GM20000 (cell line): ENCODE measurements at regions not wholly inside any gene's neighbourhood (a gene's known extent, or its start where the extent isn't known, plus 50 kb on each side); places are given as distances from the start of the nearest gene placed in this dataset.

Experiments used
- DNase-seq: peaks from one replicate; pipeline ENCODE4 v3.0.0; 2012; ENCODE audit warnings: low spot score
- TF ChIP-seq, protein P1 (sequence below): IDR thresholded peaks from 2 replicates; pipeline ENCODE4 v1.5.1; 2012; ENCODE audit warnings: mild to moderate bottlenecking, control low read depth; ENCODE audit errors: extremely low read depth, missing control alignments

DNA sequence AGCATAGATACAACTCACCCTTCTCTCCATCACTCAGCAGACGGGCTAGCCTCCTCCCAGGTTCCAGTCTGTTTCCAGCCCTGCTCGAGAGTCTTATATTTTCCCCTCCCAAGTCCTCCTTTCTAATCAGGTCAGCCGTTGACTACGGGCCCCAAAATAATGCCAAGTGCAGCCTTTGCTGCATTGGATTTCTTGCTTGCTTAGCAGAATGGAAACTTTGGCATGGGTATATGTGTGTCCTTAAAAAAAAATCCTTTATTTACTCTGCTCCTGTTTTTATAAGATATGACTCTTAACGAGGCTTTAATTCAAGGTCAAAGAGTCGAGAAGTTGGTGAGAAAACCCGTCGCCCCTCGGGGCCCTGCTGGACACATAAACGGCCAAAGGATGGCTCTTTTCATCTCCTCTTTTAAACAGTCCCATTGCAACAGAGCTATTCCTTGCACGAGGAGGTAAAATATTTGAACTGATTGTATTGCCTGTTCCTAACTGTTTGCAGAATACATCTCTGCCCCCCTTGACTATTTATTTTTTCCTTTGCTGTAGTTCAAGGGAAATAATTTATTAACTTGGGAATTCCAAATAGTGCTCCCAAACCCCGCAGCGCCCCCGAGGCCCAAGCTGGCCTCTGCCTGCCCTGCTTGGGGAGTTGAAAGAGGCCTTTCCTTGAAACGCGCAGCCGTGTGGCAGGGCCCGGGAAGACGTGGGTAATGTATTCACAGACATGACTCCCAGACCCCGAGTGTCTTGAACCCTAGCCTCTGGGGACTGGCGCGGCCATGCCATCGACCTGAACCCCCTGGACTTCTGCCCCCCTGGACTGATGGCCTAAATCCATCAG, 156.5 kb upstream of the MYL2 start:
- TF ChIP-seq, protein P1, sequence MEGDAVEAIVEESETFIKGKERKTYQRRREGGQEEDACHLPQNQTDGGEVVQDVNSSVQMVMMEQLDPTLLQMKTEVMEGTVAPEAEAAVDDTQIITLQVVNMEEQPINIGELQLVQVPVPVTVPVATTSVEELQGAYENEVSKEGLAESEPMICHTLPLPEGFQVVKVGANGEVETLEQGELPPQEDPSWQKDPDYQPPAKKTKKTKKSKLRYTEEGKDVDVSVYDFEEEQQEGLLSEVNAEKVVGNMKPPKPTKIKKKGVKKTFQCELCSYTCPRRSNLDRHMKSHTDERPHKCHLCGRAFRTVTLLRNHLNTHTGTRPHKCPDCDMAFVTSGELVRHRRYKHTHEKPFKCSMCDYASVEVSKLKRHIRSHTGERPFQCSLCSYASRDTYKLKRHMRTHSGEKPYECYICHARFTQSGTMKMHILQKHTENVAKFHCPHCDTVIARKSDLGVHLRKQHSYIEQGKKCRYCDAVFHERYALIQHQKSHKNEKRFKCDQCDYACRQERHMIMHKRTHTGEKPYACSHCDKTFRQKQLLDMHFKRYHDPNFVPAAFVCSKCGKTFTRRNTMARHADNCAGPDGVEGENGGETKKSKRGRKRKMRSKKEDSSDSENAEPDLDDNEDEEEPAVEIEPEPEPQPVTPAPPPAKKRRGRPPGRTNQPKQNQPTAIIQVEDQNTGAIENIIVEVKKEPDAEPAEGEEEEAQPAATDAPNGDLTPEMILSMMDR = no peak

DNA sequence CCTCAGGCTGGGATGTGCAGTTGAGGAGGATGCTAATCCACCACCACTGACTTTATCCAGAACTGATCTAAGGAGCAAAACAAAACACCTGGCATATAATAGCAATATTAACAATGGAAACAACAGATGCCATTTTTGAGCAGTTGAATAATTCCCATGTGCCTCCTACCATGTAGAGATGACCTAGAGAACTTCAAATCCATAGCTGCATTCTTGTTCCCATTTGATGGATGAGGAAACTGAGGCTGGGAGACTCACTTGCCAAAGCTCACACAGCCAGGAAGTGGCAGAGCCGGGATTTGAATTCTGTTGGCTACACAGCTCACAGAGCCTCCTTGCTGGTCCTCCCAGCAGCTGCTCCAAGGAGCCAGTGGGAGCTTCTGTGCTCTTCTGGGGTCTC, 155.8 kb upstream of the MYL2 start:
- TF ChIP-seq, protein P1 = no peak
- DNase-seq = no peak

More for the DNA sequence above, 156.5 kb upstream of the MYL2 start:
- DNase-seq = no peak

DNA sequence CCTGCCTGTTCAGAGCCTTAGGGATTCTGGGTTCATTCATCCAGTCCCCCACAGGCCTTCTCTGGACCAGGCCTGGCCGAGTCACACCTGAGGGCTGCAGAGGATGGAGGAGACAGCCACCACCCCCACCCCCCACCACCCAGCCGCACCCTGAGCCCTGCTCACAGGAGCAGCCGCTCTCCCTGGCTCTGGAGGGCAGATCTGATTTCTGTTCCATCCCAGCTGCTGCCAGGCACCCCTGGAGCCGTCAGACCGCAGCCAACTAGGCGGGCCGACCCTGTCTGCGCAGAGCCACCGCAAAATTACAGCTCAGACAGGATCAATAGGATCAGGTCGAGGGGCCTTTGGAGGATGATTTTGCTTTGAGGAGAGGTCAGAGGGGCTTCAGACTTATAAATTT, 154.6 kb upstream of the MYL2 start:
- TF ChIP-seq, protein P1 = no peak
- DNase-seq = no peak

DNA sequence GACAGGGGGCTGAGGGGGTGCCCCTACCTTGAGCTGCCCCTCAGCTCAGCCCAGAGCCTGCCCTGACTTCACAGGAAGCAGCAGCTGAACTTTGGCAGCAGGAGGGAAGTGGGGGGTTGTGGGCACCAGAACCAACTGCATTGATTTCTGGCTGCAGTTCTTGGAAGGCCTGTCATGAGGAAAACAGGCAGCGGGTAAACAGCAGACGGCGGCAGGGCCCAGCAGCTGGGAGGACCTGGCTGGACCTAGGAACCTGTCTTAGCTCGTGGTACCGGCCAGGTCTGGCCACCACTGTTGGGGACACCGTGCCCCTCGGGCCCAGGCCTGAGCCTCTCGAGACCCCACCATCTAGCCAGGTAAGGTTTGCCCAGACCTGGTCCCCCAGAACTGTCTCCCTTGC, 154.2 kb upstream of the MYL2 start:
- TF ChIP-seq, protein P1 = no peak
- no peak for DNase-seq

DNA sequence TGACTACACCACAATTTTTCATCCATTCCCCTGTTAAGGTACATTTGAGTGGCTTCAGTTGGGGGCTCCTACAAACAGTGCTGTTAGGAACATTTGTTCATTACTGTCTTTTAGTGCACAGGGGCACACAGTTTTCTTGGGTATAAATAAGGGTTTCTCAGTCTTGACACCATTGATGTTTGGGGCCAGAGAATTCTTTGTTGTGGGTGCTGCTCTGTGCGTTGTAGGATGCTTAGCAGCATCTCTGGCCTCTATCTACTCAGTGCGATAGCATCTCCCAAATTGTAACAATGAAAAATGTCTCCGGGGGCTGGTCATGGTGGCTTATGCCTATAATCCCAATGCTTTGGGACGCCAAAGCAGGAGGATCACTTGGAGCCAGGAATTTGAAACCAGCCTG, 153.0 kb upstream of the MYL2 start:
- no peak for DNase-seq
- TF ChIP-seq, protein P1 = no peak

DNA sequence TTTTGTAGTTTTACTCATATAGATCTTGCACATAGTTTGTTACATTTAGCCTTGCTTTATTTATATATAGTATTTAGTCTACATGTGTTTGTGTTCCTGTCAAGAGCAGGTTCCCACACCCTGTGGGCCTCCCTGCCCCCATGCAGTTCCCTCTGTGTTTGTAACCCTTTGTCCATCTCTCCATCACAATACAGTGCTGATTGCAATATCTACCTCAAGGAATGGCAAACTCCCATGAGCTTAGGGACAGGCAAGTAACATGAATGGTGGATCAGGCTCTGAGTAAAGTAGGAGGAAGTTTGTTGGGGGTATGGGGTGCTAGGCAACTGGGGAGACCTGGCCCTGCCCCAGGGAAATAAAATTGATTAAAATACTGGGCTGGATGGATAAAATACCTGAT, 151.9 kb upstream of the MYL2 start:
- no peak for DNase-seq
- TF ChIP-seq, protein P1 = no peak

DNA sequence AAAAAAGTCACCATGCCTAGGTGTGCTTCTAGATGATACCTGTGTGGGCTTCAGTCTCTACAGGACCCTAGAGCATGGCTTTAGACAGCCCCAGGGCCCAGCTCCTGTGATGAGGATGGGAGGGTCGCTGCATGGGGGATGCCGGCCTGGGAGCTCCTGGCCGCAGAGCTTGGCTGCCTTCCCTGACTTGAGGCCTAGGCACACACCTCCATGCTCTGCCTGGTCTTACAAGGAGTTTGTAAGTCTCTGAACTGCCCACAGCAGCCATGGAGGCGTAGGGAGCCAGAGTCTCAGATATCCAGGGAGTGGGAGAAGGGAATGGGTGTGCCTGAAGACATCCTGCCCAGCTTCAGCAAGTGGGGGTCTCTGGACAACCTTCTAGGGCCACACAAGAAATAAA, 149.5 kb upstream of the MYL2 start:
- DNase-seq = no peak
- TF ChIP-seq, protein P1 = no peak
